HL-60 (cell line): ENCODE measurements at regions not wholly inside any gene's neighbourhood (a gene's known extent, or its start where the extent isn't known, plus 50 kb on each side); places are given as distances from the start of the nearest gene placed in this dataset.

ENCODE experiments used
- CTCF ChIP-seq: IDR thresholded peaks from one replicate; pipeline ENCODE4 v1.5.1; 2011; ENCODE audit warnings: low read length, control low read depth, inconsistent platforms; ENCODE audit not compliant: insufficient read depth
- GABPA ChIP-seq: IDR thresholded peaks from 2 replicates; pipeline ENCODE4 v1.6.1; 2012; ENCODE audit warnings: low read depth
- POLR2AphosphoS5 ChIP-seq: IDR thresholded peaks from 2 replicates; pipeline ENCODE4 v1.6.1; 2012; ENCODE audit warnings: low read depth
- REST ChIP-seq: IDR thresholded peaks from 2 replicates; pipeline ENCODE4 v1.6.1; 2012; ENCODE audit warnings: low read depth; ENCODE audit not compliant: insufficient replicate concordance
- SPI1 ChIP-seq: IDR thresholded peaks from 2 replicates; pipeline ENCODE4 v1.6.1; 2012; ENCODE audit warnings: low read depth, mild to moderate bottlenecking, borderline replicate concordance

GRCh38 chr20:7728338-7728737 lies 211.9 kb downstream of the HAO1 start:
- no peak for TF ChIP-seq SPI1
- TF ChIP-seq REST = no peak
- no peak for TF ChIP-seq CTCF
- no peak for TF ChIP-seq POLR2AphosphoS5
- no peak for TF ChIP-seq GABPA
